Activated T-cell treated with anti-CD3 and anti-CD28 coated beads, Interleukin-2, amount 50 U/mL, for 48 hours (primary cell): ENCODE measurements at regions not wholly inside any gene's neighbourhood (a gene's known extent, or its start where the extent isn't known, plus 50 kb on each side); places are given as distances from the start of the nearest gene placed in this dataset.
A peak's percentile ranks its signal among the peaks of the same experiment; 100 is the strongest.
"Not testable (repeated sequence)": the region's sequence is repeated elsewhere in the genome, so short reads cannot be mapped to it uniquely, and the experiment has no call there.

Experiments
- DNase-seq, 2 experiments: peaks; one replicate each; pipeline ENCODE4 v3.0.0-alpha.2; 2020

DNA sequence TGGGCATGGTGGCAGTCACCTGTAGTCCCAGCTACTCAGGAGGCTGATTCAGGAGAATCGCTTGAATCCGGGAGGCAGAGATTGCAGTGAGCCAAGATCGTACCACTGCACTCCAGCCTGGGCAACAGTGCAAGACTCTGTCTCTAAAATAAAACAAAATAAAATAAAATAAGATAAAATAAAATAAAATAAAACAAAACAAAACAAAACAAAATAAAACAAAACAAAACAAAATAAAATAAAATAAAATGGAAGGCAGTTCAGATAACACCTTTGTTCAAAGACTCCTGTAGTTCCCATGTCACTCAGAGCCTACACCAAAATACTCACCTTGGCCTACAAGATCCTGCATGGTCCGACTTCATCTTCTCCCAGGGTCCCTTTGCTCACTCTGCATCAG is 61.3 kb downstream of the SYF2 start:
- DNase-seq, result not testable (repeated sequence)

DNA sequence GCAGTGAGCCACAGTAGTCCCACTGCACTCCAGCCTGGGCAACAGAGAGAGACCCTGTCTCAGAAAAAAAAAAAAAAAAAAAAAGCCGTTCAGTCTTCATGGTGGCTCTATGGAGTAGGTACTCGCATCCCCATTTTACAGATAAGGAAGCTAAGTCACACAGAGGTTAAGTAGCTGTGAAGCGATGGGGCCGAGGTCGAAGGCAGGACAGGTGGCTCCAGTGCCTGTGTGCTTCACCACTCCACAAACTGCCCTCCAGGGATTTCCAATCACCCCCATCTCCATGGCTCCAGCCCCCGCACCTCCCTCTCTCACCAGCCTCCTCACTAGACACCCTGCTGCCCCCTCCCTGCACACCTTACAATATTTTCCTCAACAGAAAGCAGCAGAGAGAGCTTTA is 61.9 kb downstream of the SYF2 start:
- no peak for DNase-seq

DNA sequence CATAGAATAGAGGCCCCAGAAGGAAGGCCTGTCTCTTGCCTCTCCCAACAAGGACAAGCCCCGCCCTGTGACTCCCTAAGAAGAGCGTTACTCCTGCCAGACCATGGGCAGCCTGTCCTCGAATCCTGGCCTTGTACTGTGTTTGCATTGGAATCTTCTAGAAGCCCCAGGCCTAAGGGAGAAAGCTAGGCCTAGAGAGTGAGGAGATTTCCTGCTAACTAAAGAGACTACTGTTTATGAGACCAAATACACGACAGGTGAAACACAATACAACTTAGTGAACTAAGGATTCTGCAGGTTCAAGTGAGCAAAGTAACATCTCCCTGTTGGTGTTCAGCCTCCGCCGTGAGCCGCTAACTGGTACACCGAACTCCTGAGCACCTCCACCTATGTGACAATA is 62.7 kb downstream of the SYF2 start:
- no peak for DNase-seq

DNA sequence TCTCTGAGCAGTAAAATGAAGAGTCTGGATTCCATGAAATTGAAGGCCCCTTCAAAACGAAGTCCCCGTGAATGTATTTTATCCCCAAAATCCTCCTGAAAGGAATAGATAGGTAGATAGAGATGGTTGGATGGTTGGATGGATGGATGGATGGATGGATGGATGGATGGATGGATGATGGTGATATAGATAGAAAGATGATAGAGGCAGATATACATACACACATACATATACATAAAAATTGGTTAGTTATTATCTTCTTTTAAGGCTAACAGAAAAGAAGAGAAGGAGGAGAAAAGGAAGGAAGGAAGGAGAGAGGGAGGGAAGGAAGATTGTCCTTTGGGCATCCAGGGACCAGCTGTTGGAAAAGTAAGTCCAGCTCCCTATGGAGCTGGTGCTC is 63.1 kb downstream of the SYF2 start:
- DNase-seq, result no peak

DNA sequence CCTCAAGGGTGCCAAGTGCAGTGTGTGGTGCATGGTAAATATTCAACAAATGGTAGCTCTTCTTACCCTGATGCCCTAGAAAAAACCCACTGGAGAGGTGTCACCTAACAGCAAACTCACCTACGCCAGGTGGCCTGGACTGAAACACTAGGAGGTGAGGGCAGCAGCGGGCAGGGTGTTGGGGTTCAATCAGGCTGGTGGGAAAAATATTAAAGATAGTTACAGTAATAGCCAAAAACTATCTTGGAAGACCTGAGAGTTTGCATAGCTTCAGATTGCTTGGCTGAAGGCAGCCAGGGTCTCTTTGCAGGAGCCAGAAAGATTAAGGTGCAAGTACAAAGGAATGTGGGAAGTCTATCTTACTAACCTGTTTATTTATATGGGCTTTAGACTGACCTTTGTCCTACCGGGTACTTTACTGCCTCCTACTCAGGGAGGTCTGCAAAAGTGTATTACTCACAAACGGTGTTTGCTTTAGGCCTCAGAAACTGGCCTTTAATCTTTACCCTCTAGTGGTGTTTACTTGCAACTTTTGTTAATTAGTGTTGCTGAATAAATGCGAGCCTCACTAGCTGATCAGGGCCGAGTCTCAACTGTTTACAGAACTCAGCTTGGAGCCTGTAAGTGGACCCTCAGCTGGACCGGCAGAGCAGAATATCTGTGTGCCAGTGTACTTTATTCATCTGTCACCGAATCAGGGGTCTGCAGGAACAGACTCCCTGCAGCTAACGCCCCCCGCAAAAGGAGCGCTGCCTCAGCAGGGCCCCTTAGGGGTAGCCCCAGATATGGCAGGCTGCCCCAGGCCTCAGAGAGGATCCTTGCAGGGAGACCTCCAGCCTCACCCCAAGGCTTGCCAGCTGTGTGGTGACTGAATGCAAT is 63.9 kb downstream of the SYF2 start:
- no peak for DNase-seq

DNA sequence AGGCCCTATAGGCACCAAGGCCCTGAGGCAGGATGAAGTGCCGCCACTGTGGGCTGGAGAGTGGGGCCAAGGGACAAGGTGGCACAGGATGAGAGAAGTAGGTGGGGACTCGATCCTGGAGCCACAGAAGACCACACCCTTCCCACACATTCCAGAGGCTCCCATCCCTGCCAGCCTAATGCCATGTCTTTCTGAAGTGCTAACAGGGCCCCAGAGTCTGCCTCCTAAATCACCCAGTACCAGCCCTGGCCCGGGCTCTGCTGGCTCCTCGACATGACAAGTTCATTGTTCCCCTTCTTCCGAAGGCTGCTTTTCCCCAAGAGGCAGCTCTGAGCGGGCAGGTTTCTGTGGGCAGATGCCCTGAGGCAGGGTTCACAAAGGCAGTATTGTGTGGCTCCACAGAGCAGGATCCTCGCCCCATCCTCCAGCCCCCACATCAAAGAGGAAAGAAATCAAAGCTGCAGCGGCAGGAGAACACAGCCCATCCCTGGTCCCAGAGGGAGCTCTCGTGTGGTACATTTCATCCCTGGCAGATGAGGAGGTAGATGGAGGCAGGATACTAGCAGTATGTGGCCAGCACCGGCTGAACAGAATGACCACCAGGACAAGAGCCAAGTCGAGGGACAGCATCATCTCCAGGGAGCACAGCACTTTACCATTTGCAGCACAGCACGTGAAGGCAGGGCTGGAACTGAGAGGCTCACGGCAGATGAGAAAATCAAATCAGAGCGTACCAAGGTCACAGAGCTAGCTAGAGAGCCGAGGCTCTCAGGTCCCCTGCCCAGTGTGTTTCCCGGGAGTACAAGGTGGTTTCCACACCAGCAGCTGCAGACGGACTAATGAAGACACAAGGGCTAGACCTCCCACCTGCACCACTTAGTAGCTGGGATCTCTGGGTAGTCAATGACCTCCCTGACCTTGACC is 64.8 kb downstream of the SYF2 start:
- DNase-seq, result no peak

DNA sequence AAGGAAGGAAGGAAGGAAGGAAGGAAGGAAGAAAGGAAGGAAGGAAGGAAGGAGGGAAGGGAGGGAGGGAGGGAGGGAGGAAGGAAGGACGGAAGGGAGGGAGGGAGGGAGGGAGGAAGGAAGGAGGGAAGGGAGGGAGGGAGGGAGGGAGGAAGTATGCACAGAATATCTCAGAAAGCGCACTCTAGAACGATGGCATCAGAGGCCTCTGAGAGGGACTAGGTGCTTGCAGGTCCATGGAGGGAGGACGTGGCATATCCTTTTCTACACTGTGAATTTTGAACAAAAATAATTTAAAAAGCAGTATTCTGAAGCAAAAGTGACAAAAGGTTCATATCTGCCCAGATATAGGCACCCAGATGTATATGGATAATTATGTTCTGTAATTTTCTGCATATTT is 65.5 kb downstream of the SYF2 start:
- no peak for DNase-seq

DNA sequence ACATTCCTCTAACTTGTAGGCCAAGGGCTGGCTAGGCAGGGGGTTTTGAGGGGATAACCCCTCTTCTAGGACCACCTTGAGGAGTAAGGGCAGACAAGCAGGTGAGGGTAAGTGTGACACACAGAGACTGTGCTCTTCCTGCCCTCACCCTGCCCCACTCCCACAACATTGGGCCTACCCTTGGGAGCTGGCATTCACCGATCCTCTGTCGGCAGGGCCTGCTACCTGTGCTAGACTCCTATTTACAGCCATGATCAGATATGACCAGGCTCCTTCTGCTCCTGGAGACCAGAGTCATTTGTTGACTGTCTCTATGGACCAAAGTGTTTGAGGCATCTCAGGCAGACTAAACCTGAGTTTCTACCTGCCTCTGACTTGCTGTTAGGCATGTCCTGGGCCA is 68.3 kb downstream of the SYF2 start:
- no peak for DNase-seq

DNA sequence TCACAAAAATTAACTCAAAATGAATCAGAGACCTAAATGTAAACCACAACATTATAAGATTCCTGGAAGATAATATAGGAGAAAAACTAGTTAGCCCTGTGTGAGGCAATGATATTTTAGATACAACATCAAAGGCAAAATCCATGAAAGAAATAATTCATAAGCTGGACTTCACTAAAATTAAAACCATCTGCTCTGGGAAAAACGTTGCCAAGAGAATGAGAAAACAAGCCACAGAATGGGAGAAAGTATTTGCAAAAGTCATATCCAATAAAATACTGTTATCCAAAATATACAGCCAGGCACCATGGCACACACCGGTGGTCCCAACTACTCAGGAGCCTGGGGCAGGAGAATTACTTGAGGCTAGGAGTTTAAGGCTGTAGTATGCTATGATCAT is 70.3 kb downstream of the SYF2 start:
- no peak for DNase-seq

DNA sequence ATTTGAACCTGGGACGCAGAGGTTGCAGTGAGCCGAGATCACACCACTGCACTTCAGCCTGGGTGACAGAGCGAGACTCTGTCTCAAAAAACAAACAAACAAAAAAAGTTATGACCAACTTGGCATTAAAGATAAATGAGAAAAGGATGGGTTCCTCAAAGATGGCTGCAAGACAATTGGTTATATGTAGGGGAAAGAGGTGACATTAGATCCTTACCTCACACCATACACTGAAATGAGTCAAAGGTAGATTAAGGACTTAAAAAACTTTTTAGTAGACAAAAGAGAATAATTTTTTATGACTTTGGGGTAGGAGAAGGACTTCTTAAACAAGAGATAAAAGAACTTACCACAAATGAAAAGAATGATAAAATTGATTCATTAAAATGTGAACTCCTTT is 74.5 kb downstream of the SYF2 start:
- DNase-seq, result no peak

DNA sequence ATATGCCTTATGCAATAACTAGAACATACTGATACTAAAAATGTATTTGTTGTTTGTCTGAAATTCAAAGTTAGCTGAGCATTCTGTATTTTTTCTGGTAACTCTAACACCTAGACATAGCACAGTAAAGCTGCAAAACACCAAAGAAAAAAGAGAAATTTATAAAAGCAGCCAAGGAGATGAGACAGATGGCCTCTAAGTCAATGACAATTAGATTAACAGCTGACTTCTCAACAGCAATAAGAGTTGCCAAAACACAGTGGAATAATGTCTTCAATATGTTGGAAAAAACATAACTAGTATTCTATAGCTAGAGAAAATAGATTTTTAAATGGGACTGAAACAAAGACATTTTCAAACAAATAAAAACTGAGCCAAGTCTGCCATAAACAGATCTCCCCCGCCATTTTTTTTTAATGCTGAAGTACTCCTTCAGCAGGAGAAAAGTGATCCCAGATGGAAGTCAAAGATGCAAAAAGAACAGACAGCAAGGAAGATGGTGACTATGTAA is 81.3 kb downstream of the SYF2 start:
- DNase-seq, result no peak

DNA sequence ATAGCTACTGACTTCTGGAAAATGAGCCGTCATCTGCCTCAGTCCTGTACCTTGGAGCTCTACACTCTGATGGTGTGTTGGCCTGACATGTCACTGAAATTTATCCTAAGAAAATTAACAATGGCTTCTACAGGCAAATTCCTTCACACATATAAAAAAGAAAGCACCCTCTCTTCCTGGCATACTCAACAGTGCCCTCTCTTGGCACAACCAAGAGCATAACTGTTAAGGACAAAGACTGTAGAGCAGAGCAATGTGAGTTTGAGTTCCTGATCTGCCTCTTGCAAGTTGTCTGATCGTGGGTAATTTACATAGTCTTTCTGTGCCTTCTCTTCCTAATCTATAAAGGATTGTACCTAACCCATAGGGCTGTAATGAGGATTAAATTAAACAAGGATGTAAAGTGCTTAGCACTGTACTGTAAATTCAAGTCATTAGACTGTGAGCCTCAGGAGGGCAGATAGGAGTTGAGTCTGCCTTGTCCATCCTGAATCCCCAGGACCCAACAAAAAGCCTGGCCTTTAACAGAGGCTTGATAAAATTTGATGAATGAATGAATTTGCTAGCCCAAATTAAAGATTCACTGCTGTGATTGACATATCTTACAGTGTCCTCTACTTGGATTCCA is 83.5 kb downstream of the SYF2 start:
- DNase-seq, result peak in 1 of 2 experiments; percentile 26

DNA sequence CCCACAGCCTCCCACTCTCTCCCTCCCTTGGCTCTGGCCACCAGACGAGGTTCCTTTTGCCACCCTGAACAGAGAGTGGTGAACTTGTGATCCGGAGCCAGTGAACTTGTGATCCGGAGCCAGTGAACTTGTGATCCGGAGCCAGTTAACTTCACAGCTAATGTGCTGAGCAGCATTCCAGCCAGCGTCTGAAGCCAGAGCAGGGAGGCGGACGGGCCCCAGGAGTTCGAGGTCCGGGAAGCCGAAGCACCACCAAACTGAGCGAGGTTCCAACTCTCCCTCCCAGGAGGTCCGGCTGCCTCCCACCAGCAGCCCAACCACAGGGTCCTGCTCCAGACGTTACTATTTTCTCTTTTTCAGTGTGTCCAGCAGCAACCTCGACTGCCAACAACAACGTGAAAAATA is 85.8 kb downstream of the SYF2 start:
- DNase-seq, result no peak

DNA sequence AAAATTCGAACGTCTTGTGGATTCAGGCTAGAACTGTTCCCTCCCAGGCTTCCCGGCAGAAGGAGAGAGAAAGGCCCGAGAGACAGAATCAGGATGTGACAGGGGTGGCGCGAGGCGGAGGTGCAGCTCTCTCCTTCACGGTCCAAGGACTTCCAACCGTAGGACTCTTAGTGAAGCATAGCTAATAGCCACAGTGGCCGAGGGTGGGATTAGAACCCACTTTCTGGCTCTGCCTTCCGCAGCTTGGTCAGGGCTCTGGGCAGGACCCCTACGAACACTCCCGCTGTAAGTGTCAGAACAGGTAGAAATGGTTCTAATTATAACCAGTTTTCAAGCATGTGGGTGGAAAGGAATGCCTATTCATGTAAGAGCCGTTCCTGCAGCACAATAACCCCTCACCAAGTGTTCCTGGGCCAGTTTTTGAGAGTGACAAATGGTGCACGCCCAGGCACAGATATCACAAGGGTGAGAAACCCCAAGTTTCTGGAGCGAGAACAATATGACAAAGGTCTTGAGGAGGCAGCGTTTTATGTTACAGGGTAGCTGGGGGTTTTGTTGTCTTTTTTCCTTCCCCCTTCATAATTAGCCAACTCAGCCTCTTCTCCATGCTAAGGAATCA is 86.4 kb downstream of the SYF2 start:
- DNase-seq, result no peak

DNA sequence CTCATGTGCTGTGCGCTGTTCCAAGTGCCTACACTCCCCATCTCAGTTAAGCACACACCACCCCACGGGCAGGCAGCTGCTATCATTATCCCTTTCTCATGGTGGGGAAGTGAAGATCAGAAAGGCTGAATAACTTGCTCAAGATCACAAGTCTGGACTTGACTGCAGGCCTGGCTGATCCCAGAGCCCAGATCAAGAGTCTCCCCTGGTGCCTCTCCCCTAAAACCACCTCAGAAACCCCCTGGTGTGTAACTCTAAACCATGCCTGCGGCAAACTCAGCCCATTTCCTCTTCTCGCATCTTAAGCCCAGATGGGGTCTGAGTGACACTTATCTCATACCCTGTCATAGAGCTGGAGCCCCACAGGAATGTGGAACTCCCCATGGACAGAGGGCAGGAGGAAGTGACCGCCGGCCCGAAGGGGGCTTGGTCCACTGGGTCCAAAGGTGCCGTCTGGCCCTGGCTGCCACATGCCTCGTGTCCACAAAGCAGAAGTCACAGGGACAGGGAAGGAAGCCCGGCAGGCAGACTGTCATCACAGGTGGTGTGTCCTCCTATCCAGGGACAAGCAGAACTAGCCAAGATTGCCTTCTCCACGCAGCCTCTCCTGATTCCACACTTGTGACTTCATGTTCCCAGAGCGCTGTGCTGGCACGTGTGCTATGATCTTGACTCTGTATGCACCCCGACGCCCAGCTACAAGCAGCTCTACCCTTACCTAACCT is 92.1 kb downstream of the SYF2 start:
- DNase-seq, result no peak

DNA sequence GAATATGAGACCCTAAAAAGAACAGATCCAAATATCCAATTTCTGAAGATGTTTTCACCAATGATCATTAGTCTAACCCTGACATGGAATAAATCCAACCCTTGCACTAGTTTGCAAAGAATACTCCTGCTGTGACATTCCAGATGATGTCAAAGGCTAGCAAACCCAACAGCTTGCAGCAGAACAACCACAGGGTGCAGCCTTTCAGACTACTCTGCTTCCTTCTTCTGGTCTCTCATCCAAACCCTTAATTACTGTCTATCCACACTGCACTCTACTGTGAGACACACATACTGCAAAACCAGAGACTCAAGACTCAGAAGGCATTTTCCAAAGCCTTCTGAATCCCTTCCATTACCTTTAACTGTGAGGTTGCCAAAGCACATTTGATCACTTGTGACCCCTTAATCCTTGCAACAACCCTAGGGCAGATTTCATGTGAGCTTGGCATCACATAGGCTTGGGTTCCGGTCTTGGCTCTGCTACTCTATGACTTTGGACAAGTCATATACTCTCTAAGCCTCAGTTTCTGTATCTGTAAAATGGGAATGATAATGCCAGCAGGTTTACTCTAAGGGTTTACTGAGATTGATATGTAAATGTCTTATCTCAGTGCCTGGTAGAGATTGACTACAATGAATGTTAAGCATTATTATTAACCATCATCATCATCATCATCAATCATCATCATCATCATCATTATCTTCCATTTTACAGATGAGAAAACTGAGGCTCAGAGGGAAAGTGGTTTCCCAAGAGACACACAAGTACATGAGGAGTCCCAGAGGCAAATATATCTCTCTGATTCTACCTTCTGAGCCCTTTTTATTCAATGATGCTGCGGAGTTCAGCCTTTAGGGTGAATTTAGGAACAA is 94.5 kb downstream of the SYF2 start:
- no peak for DNase-seq

DNA sequence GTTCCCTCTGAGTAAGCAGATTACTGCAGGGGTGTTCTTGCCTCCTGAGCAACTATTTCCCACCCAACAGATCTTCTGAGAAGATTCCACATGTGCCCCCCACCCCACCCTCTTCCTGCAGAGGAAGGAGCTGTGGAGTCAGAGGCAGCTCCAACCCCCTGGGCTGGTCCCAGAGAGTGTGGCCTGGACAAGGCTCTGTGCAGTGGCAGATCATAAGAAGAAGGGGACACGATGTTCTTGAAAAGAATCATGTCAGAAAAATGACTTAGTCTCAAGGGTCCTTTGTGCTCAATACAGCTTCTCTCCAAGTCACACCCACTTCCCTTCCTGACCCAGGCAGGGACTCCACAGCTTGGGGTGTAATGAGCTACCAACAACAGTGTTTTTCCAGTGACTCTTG is 95.2 kb downstream of the SYF2 start:
- DNase-seq, result no peak

DNA sequence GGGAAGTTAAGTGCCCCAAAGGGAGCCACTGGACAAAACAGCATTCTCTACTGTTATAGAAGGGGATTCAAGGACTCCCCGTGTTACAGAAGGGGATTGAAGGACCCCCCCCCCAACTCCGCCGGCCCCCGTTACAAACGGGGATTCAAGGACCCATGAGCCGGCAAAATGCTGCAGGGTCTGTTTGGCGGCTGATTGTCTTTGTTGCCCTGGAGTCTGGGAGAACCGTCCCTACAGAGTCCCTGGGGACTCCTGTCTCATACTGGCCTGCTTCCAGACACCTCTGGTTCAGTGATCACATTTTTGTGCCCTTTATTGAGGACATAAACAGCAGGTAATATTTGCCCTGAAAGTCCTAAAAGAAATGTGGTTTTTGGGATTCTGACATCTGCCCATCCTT is 96.4 kb downstream of the SYF2 start:
- no peak for DNase-seq

DNA sequence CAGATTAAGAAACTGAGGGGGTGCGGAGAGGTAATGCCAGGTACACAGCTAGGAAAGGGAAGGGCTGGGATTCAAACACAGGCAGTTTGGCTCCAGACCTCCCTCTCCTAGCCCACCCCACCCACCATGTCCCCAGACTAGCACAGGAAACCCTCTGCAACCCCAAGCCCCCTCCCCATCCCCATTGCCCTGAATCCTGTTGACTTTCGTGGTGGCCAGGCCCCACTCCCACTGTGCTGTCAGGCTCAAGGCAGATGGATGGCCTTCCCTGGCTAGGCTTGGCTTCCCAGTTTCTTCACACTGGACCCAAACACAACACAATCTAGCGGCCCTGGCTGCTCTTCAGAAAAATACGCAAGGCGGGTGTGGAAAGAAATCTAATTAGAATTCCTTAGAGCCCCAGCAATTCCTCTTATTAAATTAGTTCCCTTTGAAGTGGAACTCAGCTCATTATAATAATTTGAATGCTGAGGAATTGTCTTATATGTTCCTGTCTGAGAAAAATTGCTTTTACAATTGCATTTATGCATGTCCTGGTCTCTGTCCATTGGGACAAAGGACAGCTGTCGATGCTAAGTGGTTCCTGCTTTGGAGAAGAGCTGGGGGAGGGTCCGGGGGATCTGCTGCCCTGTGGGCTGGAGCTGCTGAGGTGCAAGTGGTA is 97.4 kb downstream of the SYF2 start:
- no peak for DNase-seq

DNA sequence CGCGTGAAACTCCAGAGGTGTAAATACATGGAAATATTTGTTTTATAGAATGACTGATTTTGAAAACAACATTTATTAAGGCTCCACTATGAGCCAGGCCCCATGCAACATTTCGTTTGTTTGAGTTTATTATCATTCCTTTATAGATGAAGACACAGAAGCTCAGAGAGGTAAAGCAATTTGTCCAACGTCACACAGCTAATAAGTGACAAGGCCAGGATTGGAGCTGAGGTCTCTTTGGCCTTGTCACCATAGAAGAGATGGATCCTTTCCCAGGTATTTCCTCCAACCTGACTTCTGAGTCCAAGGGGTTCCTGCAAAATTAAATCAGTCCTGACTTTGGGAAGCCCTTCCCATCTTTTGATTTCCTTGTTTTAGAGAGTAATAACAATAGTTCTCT is 98.0 kb downstream of the SYF2 start:
- no peak for DNase-seq

DNA sequence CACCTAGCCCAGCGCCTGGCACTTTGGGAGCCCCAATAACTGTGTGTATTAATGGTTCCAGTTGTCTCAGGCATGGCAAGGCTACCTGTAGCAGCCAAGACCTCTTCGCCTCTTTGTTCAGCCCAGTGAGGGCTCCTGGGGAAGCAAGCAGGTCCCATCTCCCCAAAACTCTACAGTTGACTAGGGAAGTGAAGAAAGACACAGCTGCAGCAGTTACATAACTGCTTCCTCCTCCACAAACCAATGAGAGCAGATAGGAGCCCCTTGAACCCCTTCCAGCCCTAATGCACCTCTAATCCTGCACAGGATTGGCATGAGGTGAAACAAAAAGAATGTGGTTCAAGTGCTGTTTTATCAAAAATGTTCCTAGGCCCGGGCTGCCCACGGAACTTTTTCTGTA is 100.5 kb downstream of the SYF2 start:
- no peak for DNase-seq
